WTC11 (cell line): ENCODE measurements at regions not wholly inside any gene's neighbourhood (a gene's known extent, or its start where the extent isn't known, plus 50 kb on each side); places are given as distances from the start of the nearest gene placed in this dataset.
A peak's percentile ranks its signal among the peaks of the same experiment; 100 is the strongest.

Source experiments
- JAZF1 ChIP-seq: fragments of 250-450 bp; sonication (Bioruptor Pico); IDR thresholded peaks from 2 replicates; pipeline ENCODE4 v1.9.0; 2021; ENCODE audit warnings: moderate library complexity, mild to moderate bottlenecking, inconsistent platforms
- TP53 ChIP-seq: sonication (generic); formaldehyde crosslinking; IDR thresholded peaks from 2 replicates; pipeline ENCODE4 v1.8.1; 2023; ENCODE audit warnings: mild to moderate bottlenecking, missing genetic modification reagents
- TF ChIP-seq, protein P1 (sequence below): sonication (generic); formaldehyde crosslinking; IDR thresholded peaks from 2 replicates; pipeline ENCODE4 v1.8.1; 2022; ENCODE audit warnings: missing genetic modification reagents, borderline replicate concordance
- TF ChIP-seq, protein P2 (sequence below): fragments of 200-600 bp; IDR thresholded peaks from 2 replicates; pipeline ENCODE4 v1.8.0; 2022; ENCODE audit warnings: antibody characterized with exemption

DNA sequence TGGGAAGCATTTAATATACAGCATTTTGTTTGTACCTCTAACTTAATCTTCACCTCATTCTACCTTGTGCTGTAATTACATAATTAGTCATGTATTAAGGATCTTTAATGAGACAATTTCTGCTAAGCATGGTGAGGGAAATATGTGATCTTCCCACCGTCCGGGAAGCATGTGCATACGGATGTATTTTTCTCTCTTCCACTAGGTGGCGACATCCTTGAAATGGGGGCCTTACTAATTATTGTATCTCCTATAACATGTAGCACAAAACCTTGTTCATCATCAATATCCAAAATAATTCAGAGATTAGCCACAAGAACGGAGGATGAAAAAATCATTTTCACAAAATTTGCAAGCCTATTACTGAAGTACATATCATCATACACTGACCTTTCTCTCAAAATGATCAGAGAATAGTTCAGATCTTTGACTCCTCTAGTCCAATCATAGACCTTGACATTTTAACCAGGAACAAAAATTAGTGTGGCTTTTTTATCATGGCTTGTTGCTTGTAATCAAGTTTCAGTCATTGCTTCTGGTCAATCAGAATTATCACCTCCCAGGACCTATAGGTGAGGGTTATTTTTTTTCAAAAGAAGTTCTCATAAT lies 148.9 kb upstream of the GBE1 start:
- TF ChIP-seq TP53 (CRISPR knock-in tag) (no peak), JAZF1 (CRISPR knock-in tag) (no peak)
- TF ChIP-seq, protein P1, sequence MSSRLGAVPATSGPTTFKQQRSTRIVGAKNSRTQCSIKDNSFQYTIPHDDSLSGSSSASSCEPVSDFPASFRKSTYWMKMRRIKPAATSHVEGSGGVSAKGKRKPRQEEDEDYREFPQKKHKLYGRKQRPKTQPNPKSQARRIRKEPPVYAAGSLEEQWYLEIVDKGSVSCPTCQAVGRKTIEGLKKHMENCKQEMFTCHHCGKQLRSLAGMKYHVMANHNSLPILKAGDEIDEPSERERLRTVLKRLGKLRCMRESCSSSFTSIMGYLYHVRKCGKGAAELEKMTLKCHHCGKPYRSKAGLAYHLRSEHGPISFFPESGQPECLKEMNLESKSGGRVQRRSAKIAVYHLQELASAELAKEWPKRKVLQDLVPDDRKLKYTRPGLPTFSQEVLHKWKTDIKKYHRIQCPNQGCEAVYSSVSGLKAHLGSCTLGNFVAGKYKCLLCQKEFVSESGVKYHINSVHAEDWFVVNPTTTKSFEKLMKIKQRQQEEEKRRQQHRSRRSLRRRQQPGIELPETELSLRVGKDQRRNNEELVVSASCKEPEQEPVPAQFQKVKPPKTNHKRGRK = no peak
- TF ChIP-seq, protein P2, sequence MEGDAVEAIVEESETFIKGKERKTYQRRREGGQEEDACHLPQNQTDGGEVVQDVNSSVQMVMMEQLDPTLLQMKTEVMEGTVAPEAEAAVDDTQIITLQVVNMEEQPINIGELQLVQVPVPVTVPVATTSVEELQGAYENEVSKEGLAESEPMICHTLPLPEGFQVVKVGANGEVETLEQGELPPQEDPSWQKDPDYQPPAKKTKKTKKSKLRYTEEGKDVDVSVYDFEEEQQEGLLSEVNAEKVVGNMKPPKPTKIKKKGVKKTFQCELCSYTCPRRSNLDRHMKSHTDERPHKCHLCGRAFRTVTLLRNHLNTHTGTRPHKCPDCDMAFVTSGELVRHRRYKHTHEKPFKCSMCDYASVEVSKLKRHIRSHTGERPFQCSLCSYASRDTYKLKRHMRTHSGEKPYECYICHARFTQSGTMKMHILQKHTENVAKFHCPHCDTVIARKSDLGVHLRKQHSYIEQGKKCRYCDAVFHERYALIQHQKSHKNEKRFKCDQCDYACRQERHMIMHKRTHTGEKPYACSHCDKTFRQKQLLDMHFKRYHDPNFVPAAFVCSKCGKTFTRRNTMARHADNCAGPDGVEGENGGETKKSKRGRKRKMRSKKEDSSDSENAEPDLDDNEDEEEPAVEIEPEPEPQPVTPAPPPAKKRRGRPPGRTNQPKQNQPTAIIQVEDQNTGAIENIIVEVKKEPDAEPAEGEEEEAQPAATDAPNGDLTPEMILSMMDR = peak; percentile 68
